ENCODE measurements at regions not wholly inside any gene's neighbourhood (a gene's known extent, or its start where the extent isn't known, plus 50 kb on each side); places are given as distances from the start of the nearest gene placed in this dataset.

GRCh38 chr13:105436943-105437342 lies 1098.5 kb downstream of the EFNB2 start:
- TF ChIP-seq CTCF (IDR thresholded peaks at IDR 0.05): no peak
- no peak for TF ChIP-seq POLR2A (IDR thresholded peaks at IDR 0.05)
